Stimulated activated naive B cell treated with anti-CD40 and anti-IgM and Interleukin-4, amounts not matched to agents 10 μg/mL and 1 μg/mL and 100 μg/mL, for 72 hours (primary cell): ENCODE measurements at regions not wholly inside any gene's neighbourhood (a gene's known extent, or its start where the extent isn't known, plus 50 kb on each side); places are given as distances from the start of the nearest gene placed in this dataset.

Experiments used
- ATAC-seq, 2 donors: fragments of 150-1000 bp; cut with Tn5 transposase; replicated peaks; 2 replicates each; pipeline ENCODE4 v1.10.0; 2021; ENCODE audit warnings: moderate library complexity in 1 of 2
- DNase-seq: peaks from one replicate; pipeline ENCODE4 v3.0.0; 2021
- H3K27ac Mint-ChIP-seq: one replicate; pipeline ENCODE4 v1.8.0; 2022; ENCODE audit warnings: mild to moderate bottlenecking, mixed read lengths
- H3K27me3 Mint-ChIP-seq, 2 donors: one replicate each; pipeline ENCODE4 v1.8.0; 2022; ENCODE audit warnings: mixed read lengths in 2 of 2
- H3K36me3 Mint-ChIP-seq, 2 donors: one replicate each; pipeline ENCODE4 v1.8.0; 2022; ENCODE audit warnings: mixed read lengths in 2 of 2, mild to moderate bottlenecking in 1 of 2
- H3K4me1 Mint-ChIP-seq, 2 donors: one replicate each; pipeline ENCODE4 v1.8.0; 2022; ENCODE audit warnings: mixed read lengths in 2 of 2, mild to moderate bottlenecking in 1 of 2
- H3K4me3 Mint-ChIP-seq, 2 donors: one replicate each; pipeline ENCODE4 v1.8.0; 2022; ENCODE audit warnings: mild to moderate bottlenecking in 2 of 2, mixed read lengths in 2 of 2, moderate library complexity in 1 of 2
- H3K9me3 Mint-ChIP-seq, 2 donors: one replicate each; pipeline ENCODE4 v1.8.0; 2022; ENCODE audit warnings: mixed read lengths in 2 of 2, mild to moderate bottlenecking in 1 of 2

GRCh38 chr5:156261275-156261939, 65.6 kb upstream of the SGCD start:
- Mint-ChIP-seq H3K9me3 (peaks cover 0 to 2% of the 10 kb centered on the region in 2 donors), H3K4me3 (no peak overlapping the region), H3K36me3 (no peaks in the 10 kb centered on the region), H3K27ac (no peak overlapping the region), H3K27me3 (no peaks in the 10 kb centered on the region), H3K4me1 (no peaks in the 10 kb centered on the region)
- no peak for DNase-seq
- no peak for ATAC-seq

- peaks cover 0 to 10% of the 10 kb centered on the region in 2 donors for H3K9me3 Mint-ChIP-seq
- no peak overlapping the region for H3K27ac Mint-ChIP-seq
- DNase-seq (no peak), ATAC-seq (no peak)
- no peaks in the 10 kb centered on the region for H3K36me3 Mint-ChIP-seq
- no peak overlapping the region for H3K4me3 Mint-ChIP-seq
- H3K4me1 Mint-ChIP-seq: no peaks in the 10 kb centered on the region
- no peaks in the 10 kb centered on the region for H3K27me3 Mint-ChIP-seq
Measured at GRCh38 chr5:156271569-156271968, 55.4 kb upstream of the SGCD start.

- no peak overlapping the region for H3K27ac Mint-ChIP-seq
- no peaks in the 10 kb centered on the region for H3K27me3 Mint-ChIP-seq
Measured at GRCh38 chr5:156272139-156272538, 54.8 kb upstream of the SGCD start.

GRCh38 chr5:156273325-156273724, 53.6 kb upstream of the SGCD start:
- Mint-ChIP-seq H3K36me3 (no peaks in the 10 kb centered on the region), H3K9me3 (peaks cover 0 to 8% of the 10 kb centered on the region in 2 donors), H3K27ac (no peak overlapping the region), H3K4me1 (no peaks in the 10 kb centered on the region), H3K4me3 (no peak overlapping the region), H3K27me3 (no peaks in the 10 kb centered on the region)
- ATAC-seq (no peak), DNase-seq (no peak)

More at GRCh38 chr5:156272139-156272538, 54.8 kb upstream of the SGCD start:
- Mint-ChIP-seq H3K4me1 (no peaks in the 10 kb centered on the region), H3K9me3 (peaks cover 0 to 8% of the 10 kb centered on the region in 2 donors), H3K36me3 (no peaks in the 10 kb centered on the region), H3K4me3 (no peak overlapping the region)
- DNase-seq: no peak
- no peak for ATAC-seq

GRCh38 chr5:156274453-156274852, 52.5 kb upstream of the SGCD start:
- Mint-ChIP-seq H3K4me3 (no peak overlapping the region), H3K4me1 (no peaks in the 10 kb centered on the region), H3K27ac (no peak overlapping the region), H3K36me3 (no peaks in the 10 kb centered on the region), H3K9me3 (peaks cover 0 to 6% of the 10 kb centered on the region in 2 donors), H3K27me3 (no peaks in the 10 kb centered on the region)
- ATAC-seq: no peak
- no peak for DNase-seq
